ENCODE measurements at regions not wholly inside any gene's neighbourhood (a gene's known extent, or its start where the extent isn't known, plus 50 kb on each side); places are given as distances from the start of the nearest gene placed in this dataset.

DNA sequence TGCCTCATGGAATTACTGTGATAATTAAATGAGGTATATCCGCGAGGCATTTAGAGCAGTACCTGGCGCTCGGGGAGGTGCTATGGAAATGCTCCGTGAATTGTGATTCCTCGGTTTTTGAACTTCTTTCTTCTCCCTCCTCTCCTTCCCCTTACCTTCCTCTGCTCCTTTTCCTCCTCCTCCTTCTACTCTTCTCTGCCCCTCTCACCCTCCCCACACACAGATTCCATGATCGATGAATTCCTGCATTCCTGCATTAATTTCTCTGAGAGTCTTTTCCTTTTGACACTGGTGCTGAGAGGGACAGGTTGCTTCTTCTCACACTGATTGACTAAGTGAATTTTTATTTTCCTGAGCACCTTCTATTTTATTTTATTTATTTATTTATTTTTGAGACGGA, 101.2 kb upstream of the RGMA start:
- Mint-ChIP-seq H3K9me3 (no peaks in the 10 kb centered on the region), H3K27me3 (ENCODE audit: low read depth) (peaks cover 56% of the 10 kb centered on the region), H3K27ac (no peak overlapping the region), H3K4me3 (peak overlapping the region; percentile 18), H3K36me3 (no peaks in the 10 kb centered on the region), H3K4me1 (peaks cover 52% of the 10 kb centered on the region)
- DNase-seq (ENCODE audit: low spot score) (no peak), ATAC-seq (peak; percentile 56)
- CTCF ChIA-PET = no interaction called here
- TF ChIP-seq, protein P1, sequence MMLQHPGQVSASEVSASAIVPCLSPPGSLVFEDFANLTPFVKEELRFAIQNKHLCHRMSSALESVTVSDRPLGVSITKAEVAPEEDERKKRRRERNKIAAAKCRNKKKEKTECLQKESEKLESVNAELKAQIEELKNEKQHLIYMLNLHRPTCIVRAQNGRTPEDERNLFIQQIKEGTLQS (CRISPR knock-in tag; conservative IDR thresholded peaks at IDR 0.05) = no peak
- TF ChIP-seq, protein P2, sequence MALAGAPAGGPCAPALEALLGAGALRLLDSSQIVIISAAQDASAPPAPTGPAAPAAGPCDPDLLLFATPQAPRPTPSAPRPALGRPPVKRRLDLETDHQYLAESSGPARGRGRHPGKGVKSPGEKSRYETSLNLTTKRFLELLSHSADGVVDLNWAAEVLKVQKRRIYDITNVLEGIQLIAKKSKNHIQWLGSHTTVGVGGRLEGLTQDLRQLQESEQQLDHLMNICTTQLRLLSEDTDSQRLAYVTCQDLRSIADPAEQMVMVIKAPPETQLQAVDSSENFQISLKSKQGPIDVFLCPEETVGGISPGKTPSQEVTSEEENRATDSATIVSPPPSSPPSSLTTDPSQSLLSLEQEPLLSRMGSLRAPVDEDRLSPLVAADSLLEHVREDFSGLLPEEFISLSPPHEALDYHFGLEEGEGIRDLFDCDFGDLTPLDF (CRISPR knock-in tag; IDR thresholded peaks at IDR 0.05) = no peak
- TF ChIP-seq GRHL2 (CRISPR knock-in tag; IDR thresholded peaks at IDR 0.05; ENCODE audit: insufficient replicate concordance, severe bottlenecking) (no peak), IRF2 (CRISPR knock-in tag; IDR thresholded peaks at IDR 0.05; ENCODE audit: borderline replicate concordance, low read depth) (no peak), ZNF232 (CRISPR knock-in tag; IDR thresholded peaks at IDR 0.05) (no peak), RELA (CRISPR knock-in tag; IDR thresholded peaks at IDR 0.05; ENCODE audit: borderline replicate concordance) (no peak), NFATC4 (CRISPR knock-in tag; IDR thresholded peaks at IDR 0.05) (no peak), ZNF671 (CRISPR knock-in tag; IDR thresholded peaks at IDR 0.05) (no peak), ZNF423 (CRISPR knock-in tag; IDR thresholded peaks at IDR 0.05) (no peak), ZNF219 (CRISPR knock-in tag; IDR thresholded peaks at IDR 0.05; ENCODE audit: borderline replicate concordance) (no peak), PRRX2 (CRISPR knock-in tag; IDR thresholded peaks at IDR 0.05) (no peak), SOX15 (CRISPR knock-in tag; IDR thresholded peaks at IDR 0.05) (no peak), MXD4 (CRISPR knock-in tag; IDR thresholded peaks at IDR 0.05; ENCODE audit: borderline replicate concordance) (no peak)
- TF ChIP-seq, protein P3, sequence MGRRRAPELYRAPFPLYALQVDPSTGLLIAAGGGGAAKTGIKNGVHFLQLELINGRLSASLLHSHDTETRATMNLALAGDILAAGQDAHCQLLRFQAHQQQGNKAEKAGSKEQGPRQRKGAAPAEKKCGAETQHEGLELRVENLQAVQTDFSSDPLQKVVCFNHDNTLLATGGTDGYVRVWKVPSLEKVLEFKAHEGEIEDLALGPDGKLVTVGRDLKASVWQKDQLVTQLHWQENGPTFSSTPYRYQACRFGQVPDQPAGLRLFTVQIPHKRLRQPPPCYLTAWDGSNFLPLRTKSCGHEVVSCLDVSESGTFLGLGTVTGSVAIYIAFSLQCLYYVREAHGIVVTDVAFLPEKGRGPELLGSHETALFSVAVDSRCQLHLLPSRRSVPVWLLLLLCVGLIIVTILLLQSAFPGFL (CRISPR knock-in tag; IDR thresholded peaks at IDR 0.05; ENCODE audit: borderline replicate concordance) = no peak
- TF ChIP-seq, protein P4, sequence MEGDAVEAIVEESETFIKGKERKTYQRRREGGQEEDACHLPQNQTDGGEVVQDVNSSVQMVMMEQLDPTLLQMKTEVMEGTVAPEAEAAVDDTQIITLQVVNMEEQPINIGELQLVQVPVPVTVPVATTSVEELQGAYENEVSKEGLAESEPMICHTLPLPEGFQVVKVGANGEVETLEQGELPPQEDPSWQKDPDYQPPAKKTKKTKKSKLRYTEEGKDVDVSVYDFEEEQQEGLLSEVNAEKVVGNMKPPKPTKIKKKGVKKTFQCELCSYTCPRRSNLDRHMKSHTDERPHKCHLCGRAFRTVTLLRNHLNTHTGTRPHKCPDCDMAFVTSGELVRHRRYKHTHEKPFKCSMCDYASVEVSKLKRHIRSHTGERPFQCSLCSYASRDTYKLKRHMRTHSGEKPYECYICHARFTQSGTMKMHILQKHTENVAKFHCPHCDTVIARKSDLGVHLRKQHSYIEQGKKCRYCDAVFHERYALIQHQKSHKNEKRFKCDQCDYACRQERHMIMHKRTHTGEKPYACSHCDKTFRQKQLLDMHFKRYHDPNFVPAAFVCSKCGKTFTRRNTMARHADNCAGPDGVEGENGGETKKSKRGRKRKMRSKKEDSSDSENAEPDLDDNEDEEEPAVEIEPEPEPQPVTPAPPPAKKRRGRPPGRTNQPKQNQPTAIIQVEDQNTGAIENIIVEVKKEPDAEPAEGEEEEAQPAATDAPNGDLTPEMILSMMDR (IDR thresholded peaks at IDR 0.05) = no peak
- TF ChIP-seq, protein P5, sequence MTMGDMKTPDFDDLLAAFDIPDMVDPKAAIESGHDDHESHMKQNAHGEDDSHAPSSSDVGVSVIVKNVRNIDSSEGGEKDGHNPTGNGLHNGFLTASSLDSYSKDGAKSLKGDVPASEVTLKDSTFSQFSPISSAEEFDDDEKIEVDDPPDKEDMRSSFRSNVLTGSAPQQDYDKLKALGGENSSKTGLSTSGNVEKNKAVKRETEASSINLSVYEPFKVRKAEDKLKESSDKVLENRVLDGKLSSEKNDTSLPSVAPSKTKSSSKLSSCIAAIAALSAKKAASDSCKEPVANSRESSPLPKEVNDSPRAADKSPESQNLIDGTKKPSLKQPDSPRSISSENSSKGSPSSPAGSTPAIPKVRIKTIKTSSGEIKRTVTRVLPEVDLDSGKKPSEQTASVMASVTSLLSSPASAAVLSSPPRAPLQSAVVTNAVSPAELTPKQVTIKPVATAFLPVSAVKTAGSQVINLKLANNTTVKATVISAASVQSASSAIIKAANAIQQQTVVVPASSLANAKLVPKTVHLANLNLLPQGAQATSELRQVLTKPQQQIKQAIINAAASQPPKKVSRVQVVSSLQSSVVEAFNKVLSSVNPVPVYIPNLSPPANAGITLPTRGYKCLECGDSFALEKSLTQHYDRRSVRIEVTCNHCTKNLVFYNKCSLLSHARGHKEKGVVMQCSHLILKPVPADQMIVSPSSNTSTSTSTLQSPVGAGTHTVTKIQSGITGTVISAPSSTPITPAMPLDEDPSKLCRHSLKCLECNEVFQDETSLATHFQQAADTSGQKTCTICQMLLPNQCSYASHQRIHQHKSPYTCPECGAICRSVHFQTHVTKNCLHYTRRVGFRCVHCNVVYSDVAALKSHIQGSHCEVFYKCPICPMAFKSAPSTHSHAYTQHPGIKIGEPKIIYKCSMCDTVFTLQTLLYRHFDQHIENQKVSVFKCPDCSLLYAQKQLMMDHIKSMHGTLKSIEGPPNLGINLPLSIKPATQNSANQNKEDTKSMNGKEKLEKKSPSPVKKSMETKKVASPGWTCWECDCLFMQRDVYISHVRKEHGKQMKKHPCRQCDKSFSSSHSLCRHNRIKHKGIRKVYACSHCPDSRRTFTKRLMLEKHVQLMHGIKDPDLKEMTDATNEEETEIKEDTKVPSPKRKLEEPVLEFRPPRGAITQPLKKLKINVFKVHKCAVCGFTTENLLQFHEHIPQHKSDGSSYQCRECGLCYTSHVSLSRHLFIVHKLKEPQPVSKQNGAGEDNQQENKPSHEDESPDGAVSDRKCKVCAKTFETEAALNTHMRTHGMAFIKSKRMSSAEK (CRISPR knock-in tag; IDR thresholded peaks at IDR 0.05; ENCODE audit: borderline replicate concordance) = no peak
- TF ChIP-seq, protein P6, sequence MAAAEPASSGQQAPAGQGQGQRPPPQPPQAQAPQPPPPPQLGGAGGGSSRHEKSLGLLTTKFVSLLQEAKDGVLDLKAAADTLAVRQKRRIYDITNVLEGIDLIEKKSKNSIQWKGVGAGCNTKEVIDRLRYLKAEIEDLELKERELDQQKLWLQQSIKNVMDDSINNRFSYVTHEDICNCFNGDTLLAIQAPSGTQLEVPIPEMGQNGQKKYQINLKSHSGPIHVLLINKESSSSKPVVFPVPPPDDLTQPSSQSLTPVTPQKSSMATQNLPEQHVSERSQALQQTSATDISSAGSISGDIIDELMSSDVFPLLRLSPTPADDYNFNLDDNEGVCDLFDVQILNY (CRISPR knock-in tag; IDR thresholded peaks at IDR 0.05) = no peak
- TF ChIP-seq, protein P7, sequence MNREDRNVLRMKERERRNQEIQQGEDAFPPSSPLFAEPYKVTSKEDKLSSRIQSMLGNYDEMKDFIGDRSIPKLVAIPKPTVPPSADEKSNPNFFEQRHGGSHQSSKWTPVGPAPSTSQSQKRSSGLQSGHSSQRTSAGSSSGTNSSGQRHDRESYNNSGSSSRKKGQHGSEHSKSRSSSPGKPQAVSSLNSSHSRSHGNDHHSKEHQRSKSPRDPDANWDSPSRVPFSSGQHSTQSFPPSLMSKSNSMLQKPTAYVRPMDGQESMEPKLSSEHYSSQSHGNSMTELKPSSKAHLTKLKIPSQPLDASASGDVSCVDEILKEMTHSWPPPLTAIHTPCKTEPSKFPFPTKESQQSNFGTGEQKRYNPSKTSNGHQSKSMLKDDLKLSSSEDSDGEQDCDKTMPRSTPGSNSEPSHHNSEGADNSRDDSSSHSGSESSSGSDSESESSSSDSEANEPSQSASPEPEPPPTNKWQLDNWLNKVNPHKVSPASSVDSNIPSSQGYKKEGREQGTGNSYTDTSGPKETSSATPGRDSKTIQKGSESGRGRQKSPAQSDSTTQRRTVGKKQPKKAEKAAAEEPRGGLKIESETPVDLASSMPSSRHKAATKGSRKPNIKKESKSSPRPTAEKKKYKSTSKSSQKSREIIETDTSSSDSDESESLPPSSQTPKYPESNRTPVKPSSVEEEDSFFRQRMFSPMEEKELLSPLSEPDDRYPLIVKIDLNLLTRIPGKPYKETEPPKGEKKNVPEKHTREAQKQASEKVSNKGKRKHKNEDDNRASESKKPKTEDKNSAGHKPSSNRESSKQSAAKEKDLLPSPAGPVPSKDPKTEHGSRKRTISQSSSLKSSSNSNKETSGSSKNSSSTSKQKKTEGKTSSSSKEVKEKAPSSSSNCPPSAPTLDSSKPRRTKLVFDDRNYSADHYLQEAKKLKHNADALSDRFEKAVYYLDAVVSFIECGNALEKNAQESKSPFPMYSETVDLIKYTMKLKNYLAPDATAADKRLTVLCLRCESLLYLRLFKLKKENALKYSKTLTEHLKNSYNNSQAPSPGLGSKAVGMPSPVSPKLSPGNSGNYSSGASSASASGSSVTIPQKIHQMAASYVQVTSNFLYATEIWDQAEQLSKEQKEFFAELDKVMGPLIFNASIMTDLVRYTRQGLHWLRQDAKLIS (CRISPR knock-in tag; IDR thresholded peaks at IDR 0.05; ENCODE audit: borderline replicate concordance) = no peak
- TF ChIP-seq, protein P8, sequence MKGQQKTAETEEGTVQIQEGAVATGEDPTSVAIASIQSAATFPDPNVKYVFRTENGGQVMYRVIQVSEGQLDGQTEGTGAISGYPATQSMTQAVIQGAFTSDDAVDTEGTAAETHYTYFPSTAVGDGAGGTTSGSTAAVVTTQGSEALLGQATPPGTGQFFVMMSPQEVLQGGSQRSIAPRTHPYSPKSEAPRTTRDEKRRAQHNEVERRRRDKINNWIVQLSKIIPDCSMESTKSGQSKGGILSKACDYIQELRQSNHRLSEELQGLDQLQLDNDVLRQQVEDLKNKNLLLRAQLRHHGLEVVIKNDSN (CRISPR knock-in tag; IDR thresholded peaks at IDR 0.05) = no peak
- TF ChIP-seq, protein P9, sequence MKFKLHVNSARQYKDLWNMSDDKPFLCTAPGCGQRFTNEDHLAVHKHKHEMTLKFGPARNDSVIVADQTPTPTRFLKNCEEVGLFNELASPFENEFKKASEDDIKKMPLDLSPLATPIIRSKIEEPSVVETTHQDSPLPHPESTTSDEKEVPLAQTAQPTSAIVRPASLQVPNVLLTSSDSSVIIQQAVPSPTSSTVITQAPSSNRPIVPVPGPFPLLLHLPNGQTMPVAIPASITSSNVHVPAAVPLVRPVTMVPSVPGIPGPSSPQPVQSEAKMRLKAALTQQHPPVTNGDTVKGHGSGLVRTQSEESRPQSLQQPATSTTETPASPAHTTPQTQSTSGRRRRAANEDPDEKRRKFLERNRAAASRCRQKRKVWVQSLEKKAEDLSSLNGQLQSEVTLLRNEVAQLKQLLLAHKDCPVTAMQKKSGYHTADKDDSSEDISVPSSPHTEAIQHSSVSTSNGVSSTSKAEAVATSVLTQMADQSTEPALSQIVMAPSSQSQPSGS (CRISPR knock-in tag; IDR thresholded peaks at IDR 0.05; ENCODE audit: borderline replicate concordance, low read depth) = no peak
- POLR2A ChIA-PET = no interaction called here
